ENCODE measurements at regions not wholly inside any gene's neighbourhood (a gene's known extent, or its start where the extent isn't known, plus 50 kb on each side); places are given as distances from the start of the nearest gene placed in this dataset.

GRCh38 chr9:110143950-110144545 is 63.9 kb downstream of the C9orf152 start:
- DNase-seq (ENCODE audit: low read depth) = no peak

- DNase-seq (ENCODE audit: low read depth) = no peak
Observed at GRCh38 chr9:110146373-110146772, 61.6 kb downstream of the C9orf152 start.

- DNase-seq (ENCODE audit: low read depth) = no peak
Observed at GRCh38 chr9:110148384-110148783, 59.6 kb downstream of the C9orf152 start.

- no peak for DNase-seq (ENCODE audit: low read depth)
Observed at GRCh38 chr9:110148891-110149290, 59.1 kb downstream of the C9orf152 start.

Measured in stimulated activated CD8-positive, alpha-beta memory T cell treated with anti-CD3 and anti-CD28 coated beads, Interleukin-12 subunit alpha, Interleukin-12 subunit beta, amount 100 ng/mL, for 1 hour (primary cell).